ENCODE measurements at regions not wholly inside any gene's neighbourhood (a gene's known extent, or its start where the extent isn't known, plus 50 kb on each side); places are given as distances from the start of the nearest gene placed in this dataset.
A peak's percentile ranks its signal among the peaks of the same experiment; 100 is the strongest.

DNA sequence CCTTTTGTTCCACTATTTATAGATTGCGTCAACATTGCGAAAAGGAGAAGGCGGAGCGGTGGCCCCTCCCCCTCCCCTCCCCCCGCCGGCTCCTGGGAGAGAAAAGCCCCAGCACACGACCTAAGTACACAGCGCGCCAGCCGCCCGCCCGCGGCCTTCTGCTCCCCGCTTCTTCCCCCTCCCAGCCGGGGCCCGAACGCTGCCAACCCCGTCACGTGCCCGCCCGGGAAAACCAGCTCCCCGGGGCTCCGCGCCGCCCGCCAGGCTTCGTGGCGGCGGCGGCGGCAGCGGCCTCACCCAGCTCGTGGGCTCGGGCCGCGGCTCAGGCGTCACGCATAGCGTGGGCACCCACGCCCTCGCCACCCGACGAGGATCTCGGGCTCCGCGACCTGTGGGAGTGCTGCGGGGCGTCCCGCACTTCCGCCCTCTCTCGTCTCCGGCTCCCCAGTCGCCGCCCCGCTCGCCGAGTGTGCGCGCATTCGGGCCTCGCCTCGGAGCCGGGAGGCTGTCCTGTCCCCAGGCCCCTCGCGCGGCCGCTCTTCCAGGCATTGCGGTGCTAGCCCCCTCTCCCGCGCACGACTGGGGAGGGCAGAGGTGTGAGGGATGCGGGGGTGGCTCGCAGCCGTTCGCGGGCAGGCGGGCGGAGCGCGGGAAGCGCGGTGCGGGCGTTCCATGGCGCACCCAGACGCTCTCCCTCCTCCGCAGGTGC lies 110.5 kb downstream of the KCNRG start:
- H3K4me3 ChIP-seq (ENCODE audit: low read length) = peak overlapping the region; percentile 79
- DNase-seq (ENCODE audit: low read depth) = peak; percentile 71
- TF ChIP-seq, protein P1, sequence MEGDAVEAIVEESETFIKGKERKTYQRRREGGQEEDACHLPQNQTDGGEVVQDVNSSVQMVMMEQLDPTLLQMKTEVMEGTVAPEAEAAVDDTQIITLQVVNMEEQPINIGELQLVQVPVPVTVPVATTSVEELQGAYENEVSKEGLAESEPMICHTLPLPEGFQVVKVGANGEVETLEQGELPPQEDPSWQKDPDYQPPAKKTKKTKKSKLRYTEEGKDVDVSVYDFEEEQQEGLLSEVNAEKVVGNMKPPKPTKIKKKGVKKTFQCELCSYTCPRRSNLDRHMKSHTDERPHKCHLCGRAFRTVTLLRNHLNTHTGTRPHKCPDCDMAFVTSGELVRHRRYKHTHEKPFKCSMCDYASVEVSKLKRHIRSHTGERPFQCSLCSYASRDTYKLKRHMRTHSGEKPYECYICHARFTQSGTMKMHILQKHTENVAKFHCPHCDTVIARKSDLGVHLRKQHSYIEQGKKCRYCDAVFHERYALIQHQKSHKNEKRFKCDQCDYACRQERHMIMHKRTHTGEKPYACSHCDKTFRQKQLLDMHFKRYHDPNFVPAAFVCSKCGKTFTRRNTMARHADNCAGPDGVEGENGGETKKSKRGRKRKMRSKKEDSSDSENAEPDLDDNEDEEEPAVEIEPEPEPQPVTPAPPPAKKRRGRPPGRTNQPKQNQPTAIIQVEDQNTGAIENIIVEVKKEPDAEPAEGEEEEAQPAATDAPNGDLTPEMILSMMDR (conservative IDR thresholded peaks at IDR 0.05; ENCODE audit: low read depth, low read length) = no peak

DNA sequence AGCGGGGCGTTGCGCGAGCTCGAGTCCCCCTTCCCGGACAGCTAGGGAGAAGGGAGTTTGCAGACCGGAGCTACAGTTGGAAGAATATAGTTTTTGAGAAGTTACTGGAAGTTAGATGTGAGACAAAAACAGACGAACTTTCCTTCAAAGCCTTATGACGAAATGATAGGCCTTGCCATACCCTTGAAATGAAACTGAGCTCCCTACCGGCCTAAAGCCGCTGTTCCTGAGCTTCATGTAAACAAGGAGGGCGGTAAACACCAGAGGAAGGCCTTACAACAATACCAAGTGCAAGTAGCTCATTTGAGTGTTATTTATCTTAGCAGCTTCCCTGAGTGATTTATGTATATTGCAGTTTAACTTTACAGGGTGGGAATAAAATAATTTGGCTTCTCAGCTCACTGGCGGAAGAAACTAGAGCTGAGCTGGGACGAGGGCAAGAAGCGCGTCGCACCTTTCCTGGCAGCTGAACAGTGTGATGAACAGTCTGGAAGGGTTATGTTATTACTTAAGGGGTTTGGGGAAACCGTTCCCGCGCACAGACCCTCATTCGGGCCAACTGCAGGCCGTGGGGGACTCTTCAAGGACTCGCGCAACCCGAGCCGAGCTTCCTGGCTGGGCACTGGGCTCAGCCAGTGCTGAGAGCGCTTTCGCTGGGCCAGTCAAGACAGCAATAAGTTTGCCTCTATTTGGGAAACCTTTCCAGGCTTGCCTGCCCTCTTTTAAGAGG lies 111.2 kb downstream of the KCNRG start:
- peak overlapping the region; percentile 79 for H3K4me3 ChIP-seq (ENCODE audit: low read length)
- no peak for DNase-seq (ENCODE audit: low read depth)

DNA sequence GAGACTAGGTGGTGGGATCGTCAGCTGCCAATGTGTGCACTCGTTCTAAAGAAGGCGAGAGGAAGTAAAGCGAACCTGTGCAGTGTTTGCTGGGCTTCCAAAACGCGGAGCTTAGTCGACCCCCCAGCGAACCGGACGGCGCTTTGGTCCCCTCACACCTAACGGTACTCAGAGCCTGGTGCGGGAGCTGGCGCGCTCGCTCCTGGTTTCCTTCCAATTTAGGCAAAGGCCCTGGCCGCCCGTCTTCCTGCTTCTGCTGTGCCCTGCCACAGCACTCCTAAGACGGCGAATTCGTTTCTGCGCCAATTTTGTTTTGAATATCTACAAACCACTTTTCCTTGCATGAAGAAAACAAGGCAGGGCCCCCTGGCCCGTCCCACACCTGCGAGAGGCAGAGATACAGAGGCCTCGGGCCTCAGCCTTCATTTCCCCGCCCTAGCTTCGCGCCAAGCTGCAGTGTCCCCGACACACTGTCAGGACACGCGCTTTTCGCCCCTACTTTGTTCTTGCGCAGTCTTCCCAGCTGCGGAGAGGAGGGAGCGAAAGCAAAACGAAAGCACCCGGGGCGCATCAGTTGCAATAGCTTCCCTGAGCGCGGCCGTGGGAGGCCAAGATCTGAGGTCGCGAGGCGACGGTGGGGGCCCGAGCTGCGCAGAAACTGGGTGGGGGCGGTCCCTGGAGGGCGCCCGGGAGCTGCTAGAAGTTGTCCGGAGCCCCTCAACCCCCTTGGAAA lies 111.9 kb downstream of the KCNRG start:
- H3K4me3 ChIP-seq (ENCODE audit: low read length) = peak overlapping the region; percentile 30
- TF ChIP-seq, protein P1 (conservative IDR thresholded peaks at IDR 0.05; ENCODE audit: low read depth, low read length) = no peak
- DNase-seq (ENCODE audit: low read depth) = no peak

More for the DNA sequence above, 111.2 kb downstream of the KCNRG start:
- TF ChIP-seq, protein P1 (conservative IDR thresholded peaks at IDR 0.05; ENCODE audit: low read depth, low read length) = no peak

DNA sequence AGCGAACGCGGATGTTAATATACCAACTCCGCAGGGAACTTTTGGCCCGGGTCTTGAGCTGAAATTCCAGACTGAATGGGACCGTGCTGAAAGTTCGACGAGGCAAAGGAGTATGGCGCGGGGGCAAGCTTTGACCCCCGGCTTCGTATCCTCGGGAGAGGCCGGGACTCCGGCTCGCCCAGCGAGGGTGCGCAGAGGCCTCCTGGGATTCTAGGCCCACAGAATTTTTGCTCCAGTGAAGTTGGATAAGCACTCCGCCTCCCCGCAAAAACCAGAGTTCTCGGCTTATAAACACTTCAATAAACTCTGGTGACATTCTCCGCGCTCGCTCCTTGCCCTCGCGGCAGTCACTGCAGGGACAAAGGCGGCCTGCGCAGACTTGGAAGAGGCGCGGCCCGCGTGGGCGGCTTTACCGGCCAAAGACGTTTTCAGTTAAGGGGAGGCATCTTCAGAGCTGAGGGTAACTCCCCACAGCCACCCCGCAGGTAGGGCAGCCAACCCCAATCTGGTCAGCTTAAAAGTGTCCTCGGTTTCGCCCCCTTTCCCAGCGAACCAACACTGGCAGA lies 112.6 kb downstream of the KCNRG start:
- peak overlapping the region; percentile 30 for H3K4me3 ChIP-seq (ENCODE audit: low read length)
- TF ChIP-seq, protein P1 (conservative IDR thresholded peaks at IDR 0.05; ENCODE audit: low read depth, low read length) = no peak
- no peak for DNase-seq (ENCODE audit: low read depth)

DNA sequence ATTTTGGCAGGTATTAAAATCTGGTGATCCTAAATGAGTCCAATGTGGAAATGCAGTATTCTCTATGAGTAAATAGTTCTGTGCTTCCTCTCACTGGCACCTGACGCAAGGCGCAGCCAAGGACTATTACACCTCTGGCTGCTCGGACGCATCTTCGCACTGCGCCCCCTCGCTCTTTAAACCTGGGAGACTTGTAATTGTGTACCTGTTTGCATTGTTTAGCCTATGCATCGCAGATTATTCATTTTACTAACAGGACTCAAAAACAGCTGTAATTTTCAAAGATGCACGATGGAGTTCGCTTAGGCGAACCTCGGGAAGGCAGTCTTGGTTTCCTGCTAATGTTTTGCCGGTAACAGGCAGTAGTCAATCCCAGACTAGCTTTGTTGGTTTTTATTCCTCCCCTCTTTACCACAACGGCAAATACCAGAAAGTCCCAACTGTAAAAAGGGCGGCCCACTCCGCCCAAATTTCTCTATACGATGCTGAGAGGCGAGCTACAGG lies 113.2 kb downstream of the KCNRG start:
- TF ChIP-seq, protein P1 (conservative IDR thresholded peaks at IDR 0.05; ENCODE audit: low read depth, low read length) = no peak
- DNase-seq (ENCODE audit: low read depth) = no peak
- no peak overlapping the region for H3K4me3 ChIP-seq (ENCODE audit: low read length)

DNA sequence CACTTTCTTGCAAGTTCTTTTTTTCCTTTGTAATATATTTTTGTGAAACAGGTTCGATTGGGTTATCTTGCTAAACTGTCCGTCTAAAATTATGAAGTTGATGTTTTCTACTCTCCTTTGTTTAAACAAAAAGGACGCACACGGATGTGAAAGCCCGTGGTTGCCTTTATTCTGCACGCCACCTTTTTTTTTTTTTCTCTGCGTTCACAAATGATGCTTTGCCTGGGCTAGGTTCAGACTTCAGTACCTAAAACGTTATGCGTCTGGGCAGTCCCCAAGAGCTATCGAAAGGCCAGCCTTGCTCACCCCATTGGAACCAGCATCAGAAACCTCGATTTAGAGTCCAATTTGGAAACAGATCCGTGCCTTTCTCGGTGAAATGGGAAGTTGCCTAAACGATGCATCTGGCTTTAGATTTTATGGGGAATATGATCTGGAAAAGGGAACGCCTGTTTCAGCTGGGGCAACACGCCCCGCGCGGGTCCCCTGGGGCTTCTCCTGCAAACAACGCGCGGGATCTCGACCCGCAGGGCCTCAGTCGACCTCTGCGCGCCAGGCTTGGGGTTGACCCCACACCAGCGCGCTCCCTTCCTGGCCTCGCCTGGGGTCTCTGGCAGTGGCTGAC lies 113.9 kb downstream of the KCNRG start:
- no peak for DNase-seq (ENCODE audit: low read depth)
- peak overlapping the region; percentile 34 for H3K4me3 ChIP-seq (ENCODE audit: low read length)
- TF ChIP-seq, protein P1 (conservative IDR thresholded peaks at IDR 0.05; ENCODE audit: low read depth, low read length) = no peak
